CD4-positive, alpha-beta T cell treated with Interleukin-17A for 1 hour (primary cell): ENCODE measurements at regions not wholly inside any gene's neighbourhood (a gene's known extent, or its start where the extent isn't known, plus 50 kb on each side); places are given as distances from the start of the nearest gene placed in this dataset.
"Not testable (repeated sequence)": the region's sequence is repeated elsewhere in the genome, so short reads cannot be mapped to it uniquely, and the experiment has no call there.

Source experiments
- DNase-seq: peaks from one replicate; pipeline ENCODE4 v3.0.0-alpha.2; 2020

DNA sequence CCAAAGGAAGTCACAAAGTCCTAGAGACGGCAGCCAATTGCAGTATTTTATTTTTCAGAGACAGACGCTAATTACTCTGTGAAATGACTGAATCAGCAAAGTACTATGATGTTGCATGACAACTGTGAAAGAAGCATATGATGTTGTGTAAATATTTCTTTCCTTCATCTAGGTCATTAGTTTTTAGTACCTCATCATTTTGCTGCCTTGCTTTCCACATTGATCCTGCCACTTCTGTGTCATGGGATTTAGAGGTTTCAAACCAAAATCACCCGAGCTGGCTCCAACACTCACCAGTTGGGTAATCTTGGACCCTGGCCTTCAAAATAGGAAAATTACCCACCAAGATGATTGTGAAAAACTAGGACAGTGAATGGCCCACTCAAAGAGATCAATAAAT lies 585.2 kb downstream of the ACTL7B start:
- no peak for DNase-seq

DNA sequence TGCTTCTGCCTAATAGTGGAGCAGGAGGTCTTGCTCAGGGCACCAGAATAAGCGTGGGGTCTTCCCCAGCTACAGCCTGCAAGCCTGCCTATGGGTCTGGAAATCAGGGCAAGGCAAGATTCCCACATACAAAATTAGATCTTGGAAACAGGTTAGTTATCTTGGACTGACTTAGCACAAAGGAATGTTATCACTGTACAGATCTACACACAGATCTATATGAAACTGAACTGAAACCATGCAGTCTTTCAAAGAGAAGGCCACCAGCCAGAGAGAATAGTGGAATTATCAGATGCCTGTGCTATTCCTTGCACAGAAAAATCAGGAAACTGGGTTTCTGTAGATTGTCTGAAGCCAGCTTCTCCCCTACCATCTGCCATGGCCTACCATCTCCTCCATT lies 585.7 kb downstream of the ACTL7B start:
- no peak for DNase-seq

DNA sequence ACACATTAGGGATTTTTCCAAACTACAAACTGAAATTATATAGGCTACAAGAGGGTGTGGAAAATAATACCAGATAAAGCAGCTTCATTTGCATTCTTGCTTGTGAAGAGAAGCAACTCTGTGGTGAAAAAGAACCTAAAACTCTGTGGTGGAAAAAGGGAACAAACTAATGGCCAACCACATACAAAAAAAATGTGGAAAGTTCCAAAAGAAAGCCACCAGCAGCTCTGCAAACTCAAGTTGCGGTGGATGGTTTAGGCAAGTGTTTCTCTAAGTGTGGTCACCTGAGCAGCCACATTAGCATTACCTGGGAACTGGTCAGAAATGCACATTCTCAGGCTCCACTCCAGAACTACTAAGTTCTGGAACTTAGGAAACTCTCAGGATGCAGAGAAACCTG lies 586.4 kb downstream of the ACTL7B start:
- DNase-seq = no peak

DNA sequence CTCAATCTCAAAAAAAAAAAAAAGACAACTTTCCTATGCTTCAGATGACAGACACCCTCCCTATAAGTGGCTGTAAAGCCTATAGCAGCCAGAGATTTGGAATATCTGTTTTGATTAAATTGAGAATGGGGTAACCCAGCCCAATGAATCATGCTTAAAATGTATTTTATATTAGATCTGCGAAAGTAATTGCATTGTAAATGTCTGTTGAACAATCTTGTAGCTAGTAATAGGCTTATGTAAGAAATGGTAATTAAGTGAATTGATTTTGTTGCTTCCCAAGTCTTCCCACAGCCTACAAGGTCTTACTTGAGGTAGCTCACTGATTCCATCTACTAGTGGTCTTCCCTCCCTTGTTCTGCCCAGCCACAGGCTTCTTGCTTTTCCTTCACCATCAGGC lies 590.7 kb downstream of the ACTL7B start:
- no peak for DNase-seq

DNA sequence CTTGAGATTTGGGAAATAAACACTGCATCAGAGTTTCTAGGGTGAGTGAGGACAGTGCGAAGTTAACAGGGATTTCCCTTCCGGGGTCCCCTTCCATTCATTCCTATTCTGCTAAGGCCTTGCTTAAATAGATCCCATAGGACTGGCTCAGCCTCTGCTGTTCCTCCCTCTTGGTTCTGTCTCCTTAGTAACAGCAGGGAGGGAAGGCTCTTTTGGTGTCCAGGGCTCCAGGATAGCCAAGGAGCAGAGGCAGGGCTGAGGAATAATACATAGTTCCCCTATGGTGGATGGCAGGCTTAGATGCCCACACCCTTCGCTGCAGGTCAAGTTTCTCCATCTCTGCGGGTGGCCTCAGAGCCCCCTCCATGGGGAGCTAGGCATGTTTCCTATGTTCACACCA lies 591.7 kb downstream of the ACTL7B start:
- DNase-seq = no peak

- no peak for DNase-seq
These were observed 593.0 kb downstream of the ACTL7B start for GRCh38 chr9:108262836-108263235.

DNA sequence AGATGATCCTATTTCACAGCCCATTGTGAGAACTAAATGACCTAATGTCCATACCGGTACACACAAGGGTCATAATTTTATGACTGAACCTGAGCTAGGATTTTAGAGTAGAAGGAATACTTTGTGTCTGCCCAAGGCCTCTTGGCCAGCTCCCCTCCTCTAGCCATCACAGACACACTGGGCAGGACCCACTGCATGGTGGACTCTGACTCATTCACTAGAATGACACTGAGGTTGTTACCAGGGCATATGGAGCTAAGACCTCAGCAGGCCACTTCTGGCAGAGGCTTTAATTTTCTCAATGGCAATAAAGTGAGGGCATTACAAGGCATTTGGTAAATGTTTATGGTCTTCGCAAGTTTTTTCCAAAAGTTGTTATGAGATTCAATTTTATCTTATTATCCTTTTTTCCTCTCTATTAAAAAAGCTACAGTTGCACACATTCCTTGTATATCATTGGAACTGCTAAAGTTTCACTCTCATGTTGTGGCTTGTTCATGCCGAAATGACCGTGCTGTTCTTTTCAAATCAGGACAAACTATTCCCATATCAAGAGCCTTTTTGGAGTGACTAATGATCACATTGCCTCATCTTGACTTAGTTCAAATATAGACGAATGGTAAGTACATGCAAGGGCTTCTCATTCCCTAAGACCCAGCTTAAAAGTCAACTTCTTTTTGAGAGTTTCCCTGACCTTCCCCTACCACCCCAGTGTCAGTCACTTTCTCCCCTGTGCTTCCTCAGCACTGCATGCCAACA lies 595.7 kb downstream of the ACTL7B start:
- no peak for DNase-seq

- DNase-seq = no peak
These were observed 597.1 kb downstream of the ACTL7B start for GRCh38 chr9:108258640-108259039.

DNA sequence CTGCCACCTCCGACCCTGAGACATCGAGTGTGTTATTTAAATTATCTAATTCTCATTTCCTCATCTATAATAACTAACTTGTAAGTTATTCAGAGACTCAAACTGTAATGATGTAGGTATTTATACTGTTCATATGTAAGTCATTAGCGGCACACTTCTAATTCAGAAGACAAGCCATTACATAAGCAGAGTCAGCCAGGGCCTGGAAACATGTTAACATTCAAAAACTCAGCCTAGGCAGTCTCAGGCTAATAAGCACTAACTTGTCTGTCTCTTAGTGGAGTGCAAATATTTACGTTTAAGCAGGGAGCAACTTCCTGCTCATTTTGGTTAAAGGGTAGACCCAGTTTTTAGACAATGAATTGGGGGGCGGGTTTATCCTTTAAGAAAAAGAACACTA lies 598.4 kb downstream of the ACTL7B start:
- DNase-seq = no peak

DNA sequence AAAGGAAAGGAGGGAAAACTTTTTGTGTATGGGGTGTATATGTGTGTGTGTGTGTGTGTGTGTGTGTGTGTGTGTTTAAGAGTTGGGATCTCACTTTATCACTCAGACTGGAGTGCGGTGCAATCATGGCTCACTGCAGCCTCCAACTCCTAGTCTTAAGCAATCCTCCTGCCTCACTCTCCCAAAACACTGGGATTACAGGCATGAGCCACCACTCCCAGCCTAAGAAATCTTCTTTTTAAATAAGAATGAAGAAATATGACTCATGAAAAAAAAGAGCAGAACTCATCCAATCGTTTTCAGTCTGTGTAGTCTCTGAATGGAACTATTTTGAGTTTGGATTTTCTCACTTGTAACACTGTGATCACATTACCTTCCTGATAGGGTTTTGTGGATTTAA lies 601.5 kb downstream of the ACTL7B start:
- no peak for DNase-seq

GRCh38 chr9:108247391-108247790 lies 608.4 kb downstream of the ACTL7B start:
- DNase-seq = not testable (repeated sequence)

GRCh38 chr9:108245901-108246300 lies 609.9 kb downstream of the ACTL7B start:
- no peak for DNase-seq

GRCh38 chr9:108245331-108245730 lies 610.5 kb downstream of the ACTL7B start:
- no peak for DNase-seq

DNA sequence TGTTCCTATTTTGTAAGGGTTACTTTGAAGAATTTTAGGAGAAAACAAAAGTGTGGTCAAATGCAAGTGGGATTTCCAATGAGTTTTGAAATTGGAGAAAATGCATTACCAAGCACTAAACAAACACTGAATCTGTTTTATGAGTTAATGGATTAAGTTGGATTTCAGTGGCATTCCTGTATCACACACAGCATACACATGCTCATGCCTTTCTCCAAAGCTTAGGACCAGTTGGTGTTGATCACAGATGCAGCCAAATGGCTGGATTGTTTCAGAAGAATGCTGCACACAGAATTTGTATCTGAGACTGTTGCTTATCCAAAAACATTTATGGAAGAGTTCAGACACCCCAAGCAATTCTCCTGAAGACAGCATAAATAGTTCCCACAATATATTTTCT lies 611.1 kb downstream of the ACTL7B start:
- DNase-seq = no peak

DNA sequence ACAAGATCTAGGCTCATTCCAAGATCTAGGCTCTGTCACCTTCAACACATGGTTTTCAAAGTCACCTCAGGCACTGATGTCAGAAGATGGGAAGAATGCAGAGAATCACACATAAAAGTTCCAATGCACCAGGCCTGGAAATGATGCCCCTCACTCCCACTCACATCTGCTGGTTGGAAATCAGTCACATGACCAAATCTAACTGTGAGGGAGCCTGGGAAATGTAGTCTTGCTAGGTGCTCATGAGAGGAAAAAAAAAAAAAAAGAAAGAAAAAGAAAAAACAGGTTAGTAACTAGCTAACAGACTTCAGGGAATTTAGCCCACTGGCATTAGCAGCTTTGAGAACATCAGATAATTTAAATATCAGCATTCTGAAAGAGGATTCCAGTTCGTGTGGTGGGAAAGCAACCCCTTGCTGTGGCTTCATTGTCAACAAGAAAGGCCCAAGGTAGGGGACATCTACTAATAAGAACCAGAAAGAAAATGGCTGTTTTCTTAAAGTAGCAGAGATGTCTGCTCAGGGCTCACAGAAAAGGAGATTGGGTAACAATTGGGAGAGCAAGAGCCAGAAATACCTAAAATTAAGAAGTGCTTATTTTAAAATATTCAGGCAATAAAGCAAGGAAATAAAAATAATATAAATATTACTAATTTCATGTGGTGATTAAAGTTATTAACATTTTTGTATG lies 614.3 kb downstream of the ACTL7B start:
- no peak for DNase-seq

- DNase-seq = no peak
These were observed 616.0 kb downstream of the ACTL7B start for GRCh38 chr9:108239696-108240321.

DNA sequence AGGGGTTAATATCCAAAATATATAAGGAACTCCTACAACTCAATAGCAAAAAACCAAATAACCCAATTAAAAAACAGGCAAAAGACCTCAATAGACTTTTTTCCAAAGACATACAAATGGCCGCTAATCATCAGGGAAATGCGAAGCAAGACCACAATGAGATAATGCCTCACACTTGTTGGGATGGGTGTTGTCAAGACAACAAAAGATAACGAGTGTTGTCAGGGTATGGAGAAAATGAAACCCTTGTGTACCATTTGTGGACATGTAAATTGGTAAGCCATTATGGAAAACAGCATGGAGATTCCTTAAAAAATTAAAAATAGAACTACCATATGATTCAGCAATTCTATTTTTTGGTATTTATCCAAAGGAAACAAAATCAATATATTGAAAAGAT lies 620.2 kb downstream of the ACTL7B start:
- no peak for DNase-seq

GRCh38 chr9:108234811-108235210 lies 621.0 kb downstream of the ACTL7B start:
- no peak for DNase-seq

DNA sequence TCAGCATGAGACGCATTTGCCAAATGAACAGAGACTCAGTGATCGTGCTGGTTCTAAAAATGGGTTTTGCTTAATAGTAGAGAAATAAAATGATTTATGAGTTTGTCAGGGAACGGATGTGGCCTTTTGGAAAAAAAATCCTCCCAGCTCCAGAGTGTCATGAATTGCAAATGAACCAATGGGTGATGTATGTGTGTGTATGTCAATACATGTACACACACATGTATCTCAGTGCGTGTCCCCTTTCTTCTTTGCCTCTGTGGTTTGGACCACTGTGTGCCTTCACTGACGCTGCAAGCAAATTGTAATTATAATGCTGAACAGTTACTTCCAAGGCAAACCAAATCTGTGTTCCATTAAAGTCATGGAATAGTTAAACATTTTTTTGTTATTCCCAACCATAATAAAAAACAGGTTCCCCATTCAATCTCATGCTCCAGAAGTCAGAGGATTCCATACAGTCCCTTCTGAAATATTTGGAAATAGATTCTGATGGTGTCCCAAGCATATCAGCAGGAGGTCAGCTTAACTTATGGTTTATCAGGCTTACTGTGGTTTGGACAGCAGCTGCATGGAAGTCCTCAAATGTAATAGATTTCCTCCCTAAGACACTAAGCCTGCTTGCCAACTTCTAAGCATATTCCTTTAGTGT lies 630.5 kb downstream of the ACTL7B start:
- no peak for DNase-seq

- no peak for DNase-seq
These were observed 631.1 kb downstream of the ACTL7B start for GRCh38 chr9:108224716-108225115.

- no peak for DNase-seq
These were observed 636.1 kb downstream of the ACTL7B start for GRCh38 chr9:108219664-108220063.

GRCh38 chr9:108217431-108218349 lies 638.1 kb downstream of the ACTL7B start:
- DNase-seq = no peak

DNA sequence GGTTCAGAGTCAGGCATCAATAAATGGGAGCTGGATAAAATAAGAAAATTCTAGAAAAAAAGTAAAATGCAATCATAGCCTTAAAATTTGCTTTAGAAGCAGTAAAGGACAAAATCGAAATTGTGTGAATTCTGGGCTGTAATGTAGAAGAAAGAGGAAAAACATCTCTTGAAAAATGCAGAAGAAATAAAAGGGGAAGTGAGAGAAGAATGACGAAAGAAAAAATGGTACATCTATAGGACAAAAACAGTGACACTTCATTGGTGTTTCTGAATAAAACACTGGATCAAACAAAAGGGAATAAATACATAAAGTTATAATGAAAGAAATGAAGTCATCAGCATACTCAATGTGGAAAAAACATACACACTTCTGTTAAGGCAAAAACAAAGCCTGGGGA lies 642.3 kb downstream of the ACTL7B start:
- DNase-seq = no peak
